H1 (cell line): ENCODE measurements at regions not wholly inside any gene's neighbourhood (a gene's known extent, or its start where the extent isn't known, plus 50 kb on each side); places are given as distances from the start of the nearest gene placed in this dataset.

ENCODE experiments used
- CTCF ChIA-PET: fragments of 300-600 bp; sonication (Branson Sonifier 250); formaldehyde crosslinking; loops from one replicate; lab custom pipeline; 2021; ENCODE audit not compliant: partially characterized antibody; lab: Charles Lee
- POLR2A ChIA-PET: fragments of 300-600 bp; sonication (Branson Sonifier 250); formaldehyde crosslinking; loops from one replicate; lab custom pipeline; 2021; ENCODE audit warnings: inconsistent platforms; ENCODE audit not compliant: partially characterized antibody; lab: Charles Lee
- DNase-seq, 2 experiments: peaks; one replicate each; pipeline versions ENCODE4 v3.0.0 to v3.0.0-alpha.2; 2010 to 2022; ENCODE audit warnings: low spot score in 2 of 2, low read depth in 1 of 2, mixed read lengths in 1 of 2
- FAIRE-seq: peaks from 2 replicates; lab custom pipeline; 2011; peaks lifted over from hg19 to GRCh38; lab: Jason Lieb, UNC
- H2AFZ ChIP-seq: 2 replicates; pipeline ENCODE4 v1.8.1; 2012; ENCODE audit warnings: low read length, inconsistent platforms
- H2AK5ac ChIP-seq: 2 replicates; pipeline ENCODE4 v1.6.1; 2013; ENCODE audit warnings: low read depth, low read length
- H2BK120ac ChIP-seq: replicated peaks from 2 replicates; pipeline ENCODE3; 2013; ENCODE audit warnings: low read depth, low read length, inconsistent platforms
- H2BK12ac ChIP-seq: 2 replicates; pipeline ENCODE4 v1.6.1; 2013; ENCODE audit warnings: low read depth, low read length
- H2BK15ac ChIP-seq: 2 replicates; pipeline ENCODE4 v1.6.1; 2013; ENCODE audit warnings: low read length
- H2BK20ac ChIP-seq: 2 replicates; pipeline ENCODE4 v1.6.1; 2013; ENCODE audit warnings: low read length
- H2BK5ac ChIP-seq: 2 replicates; pipeline ENCODE4 v1.6.1; 2013; ENCODE audit warnings: low read depth, low read length
- H3K14ac ChIP-seq: 2 replicates; pipeline ENCODE4 v1.6.1; 2013; ENCODE audit warnings: inconsistent platforms; ENCODE audit not compliant: insufficient read length
- H3K18ac ChIP-seq: 2 replicates; pipeline ENCODE4 v1.6.1; 2013; ENCODE audit warnings: low read length; ENCODE audit errors: extremely low read depth
- H3K23ac ChIP-seq: 2 replicates; pipeline ENCODE4 v1.6.1; 2013; ENCODE audit warnings: inconsistent platforms; ENCODE audit not compliant: insufficient read length
- H3K23me2 ChIP-seq: 2 replicates; pipeline ENCODE4 v1.6.1; 2013; ENCODE audit warnings: low read depth, low read length
- H3K27ac ChIP-seq: 2 replicates; pipeline ENCODE4 v1.6.1; 2011; ENCODE audit warnings: low read depth, low read length, inconsistent platforms
- H3K27me3 ChIP-seq, 4 experiments: replicated peaks in 1 of 4; 1 replicate in 1 of 4; 2 replicates in 3 of 4; pipeline versions ENCODE4 v1.6.1 to v1.8.1; 2011 to 2013; ENCODE audit warnings: low read length in 3 of 4, mild to moderate bottlenecking in 3 of 4, inconsistent platforms in 2 of 4, mixed read lengths in 2 of 4, moderate library complexity in 1 of 4; ENCODE audit not compliant: control insufficient read depth in 3 of 4, insufficient read depth in 3 of 4; ENCODE audit errors: extremely low read depth in 1 of 4
- H3K36me3 ChIP-seq, 4 experiments: 2 replicates each; pipeline versions ENCODE4 v1.6.1 to v1.8.1; 2011 to 2013; ENCODE audit warnings: mild to moderate bottlenecking in 4 of 4, low read length in 3 of 4, moderate library complexity in 2 of 4, control low read depth in 1 of 4, inconsistent platforms in 1 of 4; ENCODE audit not compliant: insufficient read depth in 4 of 4, control insufficient read depth in 2 of 4
- H3K4ac ChIP-seq: replicated peaks from 2 replicates; pipeline ENCODE3; 2013; ENCODE audit warnings: low read length, low read depth, mixed read lengths, inconsistent platforms; ENCODE audit not compliant: insufficient read length
- H3K4me1 ChIP-seq, 4 experiments: replicated peaks in 1 of 4; 1 replicate in 1 of 4; 2 replicates in 3 of 4; pipeline versions ENCODE4 v1.6.1 to v1.8.1; 2011 to 2013; ENCODE audit warnings: low read length in 3 of 4, inconsistent platforms in 2 of 4, mixed read lengths in 1 of 4; ENCODE audit not compliant: insufficient read depth in 4 of 4, control insufficient read depth in 3 of 4
- H3K4me2 ChIP-seq, 2 experiments: 2 replicates each; pipeline versions ENCODE4 v1.6.1 to v1.8.1; 2011 to 2013; ENCODE audit warnings: low read depth in 2 of 2, low read length in 2 of 2, control low read depth in 1 of 2, inconsistent platforms in 1 of 2, mild to moderate bottlenecking in 1 of 2; ENCODE audit not compliant: insufficient read depth in 1 of 2
- H3K4me3 ChIP-seq, 4 experiments: fragments of 200-600, 300-600 bp in 1 of 4; sonication (generic), shearing (Covaris generic), sonication (Bioruptor Twin) in 1 of 4; 2 replicates each; pipeline versions ENCODE4 v1.5.1 to v1.8.1; 2011 to 2016; ENCODE audit warnings: low read length in 4 of 4, low read depth in 3 of 4, control low read depth in 2 of 4, inconsistent platforms in 2 of 4, mild to moderate bottlenecking in 2 of 4, mixed read lengths in 1 of 4, moderate library complexity in 1 of 4; ENCODE audit not compliant: insufficient read depth in 2 of 4; ENCODE audit errors: extremely low read depth in 1 of 4
- H3K56ac ChIP-seq: replicated peaks from 2 replicates; pipeline ENCODE3; 2013; ENCODE audit warnings: low read depth, mild to moderate bottlenecking, mixed read lengths, low read length, inconsistent platforms; ENCODE audit not compliant: insufficient read length
- H3K79me1 ChIP-seq: 2 replicates; pipeline ENCODE4 v1.6.1; 2013; ENCODE audit warnings: low read depth, low read length, control low read depth
- H3K79me2 ChIP-seq, 2 experiments: 2 replicates each; pipeline versions ENCODE4 v1.6.1 to v1.8.1; 2012 to 2013; ENCODE audit warnings: low read length in 2 of 2, mild to moderate bottlenecking in 2 of 2, inconsistent platforms in 1 of 2; ENCODE audit not compliant: insufficient read depth in 2 of 2, control insufficient read depth in 1 of 2
- H3K9ac ChIP-seq, 4 experiments: replicated peaks in 1 of 4; 1 replicate in 1 of 4; 2 replicates in 3 of 4; pipeline versions ENCODE4 v1.6.1 to v1.8.1; 2011 to 2013; ENCODE audit warnings: low read depth in 3 of 4, low read length in 3 of 4, control low read depth in 2 of 4, mild to moderate bottlenecking in 2 of 4, moderate library complexity in 2 of 4, inconsistent platforms in 1 of 4; ENCODE audit errors: extremely low read depth in 1 of 4
- H3K9me3 ChIP-seq, 2 experiments: 2 replicates each; pipeline versions ENCODE4 v1.6.1 to v1.8.1; 2012 to 2013; ENCODE audit warnings: mild to moderate bottlenecking in 2 of 2, moderate library complexity in 2 of 2, control low read depth in 1 of 2, inconsistent platforms in 1 of 2, low read depth in 1 of 2, low read length in 1 of 2, mixed read lengths in 1 of 2; ENCODE audit not compliant: insufficient read depth in 2 of 2
- H4K20me1 ChIP-seq, 2 experiments: replicated peaks in 1 of 2; 2 replicates each; pipeline versions ENCODE3 to v1.8.1; 2011 to 2013; ENCODE audit warnings: inconsistent platforms in 2 of 2, low read length in 2 of 2, mild to moderate bottlenecking in 1 of 2; ENCODE audit not compliant: insufficient read depth in 2 of 2, control insufficient read depth in 1 of 2
- H4K5ac ChIP-seq: 2 replicates; pipeline ENCODE4 v1.6.1; 2013; ENCODE audit warnings: low read length, low read depth, mixed read lengths, inconsistent platforms; ENCODE audit not compliant: insufficient read length
- H4K8ac ChIP-seq: 2 replicates; pipeline ENCODE4 v1.8.0; 2013; ENCODE audit warnings: mild to moderate bottlenecking, moderate library complexity, low read length, inconsistent platforms; ENCODE audit not compliant: insufficient read depth; ENCODE audit errors: extremely low read depth
- H4K91ac ChIP-seq: replicated peaks from 2 replicates; pipeline ENCODE3; 2013; ENCODE audit warnings: low read length, mixed read lengths, inconsistent platforms; ENCODE audit not compliant: insufficient read length
- NRF1 ChIP-seq: IDR thresholded peaks from 2 replicates; pipeline ENCODE4 v1.6.1; 2011; ENCODE audit warnings: mild to moderate bottlenecking, low read depth, low read length, improper control_type of control experiment
- POU5F1 ChIP-seq: IDR thresholded peaks from 2 replicates; pipeline ENCODE4 v1.6.1; 2011; ENCODE audit warnings: low read depth, mild to moderate bottlenecking, low read length, moderate library complexity
- SAP30 ChIP-seq: fragments of 300-600 bp; sonication (generic); IDR thresholded peaks from 2 replicates; pipeline ENCODE4 v1.7.1; 2012; ENCODE audit warnings: low read length, moderate library complexity, mild to moderate bottlenecking, inconsistent platforms; ENCODE audit not compliant: insufficient read depth, insufficient replicate concordance
- SIRT6 ChIP-seq: IDR thresholded peaks from one replicate; pipeline ENCODE4 v1.7.1; 2012; ENCODE audit warnings: low read length, inconsistent platforms
- SP1 ChIP-seq: IDR thresholded peaks from 2 replicates; pipeline ENCODE4 v1.6.1; 2011; ENCODE audit warnings: low read depth, low read length
- SUZ12 ChIP-seq: fragments of 200-600 bp; sonication (generic); IDR thresholded peaks from 2 replicates; pipeline ENCODE4 v1.6.1; 2012; ENCODE audit warnings: mild to moderate bottlenecking, inconsistent platforms, low read length, moderate library complexity, mixed read lengths
- TBP ChIP-seq: IDR thresholded peaks from 2 replicates; pipeline ENCODE4 v1.6.1; 2011; ENCODE audit warnings: low read depth, low read length, improper control_type of control experiment
- WGBS, 2 experiments: shearing (Covaris generic) in 1 of 2; methylation state at CpG; one replicate each; pipeline versions ENCODE4 v1.1.6 to v1.1.7; 2013 to 2015; ENCODE audit warnings: low lambda C conversion rate in 2 of 2, mixed read lengths in 2 of 2, inconsistent platforms in 1 of 2, low coverage in 1 of 2, missing lambda C conversion rate in 1 of 2; ENCODE audit not compliant: insufficient replicate concordance in 2 of 2, insufficient coverage in 1 of 2, insufficient read length in 1 of 2; ENCODE audit errors: extremely low coverage in 1 of 2, missing lambda C conversion rate in 1 of 2; 5-methylcytosine and 5-hydroxymethylcytosine counted together
- TF ChIP-seq, protein P1 (sequence below), 3 experiments: IDR thresholded peaks; 1 replicate in 2 of 3; 2 replicates in 1 of 3; pipeline versions ENCODE4 v1.5.1 to v1.6.1; 2011; ENCODE audit warnings: low read length in 3 of 3, mild to moderate bottlenecking in 3 of 3, inconsistent platforms in 2 of 3, low read depth in 1 of 3, moderate library complexity in 1 of 3; ENCODE audit not compliant: insufficient read depth in 1 of 3; ENCODE audit errors: control extremely low read depth in 1 of 3

DNA sequence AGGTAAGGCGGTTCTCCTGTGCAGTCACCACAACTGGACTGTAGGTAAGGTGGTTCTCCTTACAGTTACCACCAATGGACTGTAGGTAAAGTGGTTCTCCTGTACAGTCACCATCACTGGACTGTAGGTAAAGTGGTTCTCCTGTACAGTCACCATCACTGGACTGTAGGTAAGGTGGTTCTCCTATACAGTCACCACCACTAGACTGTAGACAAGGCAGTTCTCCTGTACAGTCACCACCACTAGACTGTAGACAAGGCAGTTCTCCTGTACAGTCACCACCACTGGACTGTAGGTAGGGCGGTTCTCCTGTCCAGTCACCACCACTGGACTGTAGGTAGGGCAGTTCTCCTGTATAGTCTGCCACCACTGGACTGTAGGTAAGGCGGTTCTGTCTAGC is 212.3 kb downstream of the TFAP2A start:
- DNase-seq: no peak
- Histone ChIP-seq H4K8ac (no peak overlapping the region), H3K9me3 (0 out of 4 replicates have a peak, but pooled peaks cover 0 to 4% of the 10 kb centered on the region in 2 experiments), H3K79me2 (no peaks in the 10 kb centered on the region), H2AFZ (no peak overlapping the region), H3K4me3 (no peak overlapping the region), H3K27me3 (no peaks in the 10 kb centered on the region), H3K4me1 (no peaks in the 10 kb centered on the region), H2BK5ac (no peak overlapping the region), H3K14ac (no peak overlapping the region), H3K79me1 (no peaks in the 10 kb centered on the region), H3K9ac (no peak overlapping the region), H3K56ac (no peak overlapping the region), H3K18ac (no peak overlapping the region), H3K36me3 (no peaks in the 10 kb centered on the region), H2AK5ac (no peak overlapping the region), H3K27ac (no peak overlapping the region), H2BK12ac (no peak overlapping the region), H4K91ac (no peak overlapping the region), H2BK20ac (no peak overlapping the region), H3K23ac (no peak overlapping the region), H2BK120ac (no peak overlapping the region), H4K5ac (no peak overlapping the region), H2BK15ac (no peak overlapping the region), H3K23me2 (no peaks in the 10 kb centered on the region), H3K4me2 (no peak overlapping the region), H3K4ac (no peak overlapping the region), H4K20me1 (no peaks in the 10 kb centered on the region)
- 89% methylated on average over 3 of the region's 3 CpGs; no CpG with 5 or more reads in 1 of the 2 experiments for WGBS, 2 experiments
- FAIRE-seq: no peak
- POLR2A ChIA-PET: no interaction called here
- CTCF ChIA-PET: no interaction called here
- TF ChIP-seq SIRT6: no peak
- TF ChIP-seq SUZ12: no peak
- no peak for TF ChIP-seq SAP30
- TF ChIP-seq POU5F1: no peak
- TF ChIP-seq, protein P1, sequence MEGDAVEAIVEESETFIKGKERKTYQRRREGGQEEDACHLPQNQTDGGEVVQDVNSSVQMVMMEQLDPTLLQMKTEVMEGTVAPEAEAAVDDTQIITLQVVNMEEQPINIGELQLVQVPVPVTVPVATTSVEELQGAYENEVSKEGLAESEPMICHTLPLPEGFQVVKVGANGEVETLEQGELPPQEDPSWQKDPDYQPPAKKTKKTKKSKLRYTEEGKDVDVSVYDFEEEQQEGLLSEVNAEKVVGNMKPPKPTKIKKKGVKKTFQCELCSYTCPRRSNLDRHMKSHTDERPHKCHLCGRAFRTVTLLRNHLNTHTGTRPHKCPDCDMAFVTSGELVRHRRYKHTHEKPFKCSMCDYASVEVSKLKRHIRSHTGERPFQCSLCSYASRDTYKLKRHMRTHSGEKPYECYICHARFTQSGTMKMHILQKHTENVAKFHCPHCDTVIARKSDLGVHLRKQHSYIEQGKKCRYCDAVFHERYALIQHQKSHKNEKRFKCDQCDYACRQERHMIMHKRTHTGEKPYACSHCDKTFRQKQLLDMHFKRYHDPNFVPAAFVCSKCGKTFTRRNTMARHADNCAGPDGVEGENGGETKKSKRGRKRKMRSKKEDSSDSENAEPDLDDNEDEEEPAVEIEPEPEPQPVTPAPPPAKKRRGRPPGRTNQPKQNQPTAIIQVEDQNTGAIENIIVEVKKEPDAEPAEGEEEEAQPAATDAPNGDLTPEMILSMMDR (IDR thresholded peaks at IDR 0.05; ENCODE audit: control extremely low read depth in 1 of 3, insufficient read depth in 1 of 3, low read depth in 1 of 3, low read length in 3 of 3): no peak
- TF ChIP-seq NRF1: no peak
- TF ChIP-seq SP1: no peak
- TF ChIP-seq TBP: no peak
